ENCODE measurements at regions not wholly inside any gene's neighbourhood (a gene's known extent, or its start where the extent isn't known, plus 50 kb on each side); places are given as distances from the start of the nearest gene placed in this dataset.

- intact Hi-C loops (cut with micrococcal nuclease), result no loop called here
- Mint-ChIP-seq H3K27me3 (ENCODE audit: insufficient read depth, unreplicated experiment) (no peaks in the 10 kb centered on the region), H3K9me3 (ENCODE audit: unreplicated experiment) (no peaks in the 10 kb centered on the region), H3K36me3 (ENCODE audit: insufficient read depth, unreplicated experiment) (no peaks in the 10 kb centered on the region), H3K27ac (ENCODE audit: low read depth, unreplicated experiment) (no peak overlapping the region), H3K4me3 (ENCODE audit: unreplicated experiment) (no peak overlapping the region), H3K4me1 (ENCODE audit: insufficient read depth, unreplicated experiment) (no peaks in the 10 kb centered on the region)
- POLR2A ChIA-PET, result no interaction called here
- TF ChIP-seq CTCF (IDR thresholded peaks at IDR 0.05; ENCODE audit: unreplicated experiment), result no peak
- BruUV-seq (replicated peaks), result no TSS peak
- no peak for DNase-seq (ENCODE audit: unreplicated experiment)
- CTCF ChIA-PET, result no interaction called here
These were observed 83.4 kb upstream of the EPHA6 start for GRCh38 chr3:96731031-96731430.

GRCh38 chr3:96734273-96735009, 80.0 kb upstream of the EPHA6 start:
- BruUV-seq (replicated peaks), result no TSS peak
- no peak overlapping the region for H3K4me3 Mint-ChIP-seq (ENCODE audit: unreplicated experiment)
- no peak for DNase-seq (ENCODE audit: unreplicated experiment)
- no peak overlapping the region for H3K27ac Mint-ChIP-seq (ENCODE audit: low read depth, unreplicated experiment)
- intact Hi-C loops (cut with micrococcal nuclease), result no loop called here
- ChIA-PET CTCF (no interaction called here), POLR2A (no interaction called here)
- no peak for TF ChIP-seq CTCF (IDR thresholded peaks at IDR 0.05; ENCODE audit: unreplicated experiment)
- no peaks in the 10 kb centered on the region for H3K4me1 Mint-ChIP-seq (ENCODE audit: insufficient read depth, unreplicated experiment)
- no peaks in the 10 kb centered on the region for H3K27me3 Mint-ChIP-seq (ENCODE audit: insufficient read depth, unreplicated experiment)
- H3K36me3 Mint-ChIP-seq (ENCODE audit: insufficient read depth, unreplicated experiment), result no peaks in the 10 kb centered on the region
- no peaks in the 10 kb centered on the region for H3K9me3 Mint-ChIP-seq (ENCODE audit: unreplicated experiment)

- H3K27me3 Mint-ChIP-seq (ENCODE audit: insufficient read depth, unreplicated experiment), result no peaks in the 10 kb centered on the region
- no peaks in the 10 kb centered on the region for H3K36me3 Mint-ChIP-seq (ENCODE audit: insufficient read depth, unreplicated experiment)
- POLR2A ChIA-PET, result no interaction called here
- CTCF ChIA-PET, result no interaction called here
- no peak overlapping the region for H3K4me3 Mint-ChIP-seq (ENCODE audit: unreplicated experiment)
- TF ChIP-seq CTCF (IDR thresholded peaks at IDR 0.05; ENCODE audit: unreplicated experiment), result no peak
- H3K9me3 Mint-ChIP-seq (ENCODE audit: unreplicated experiment), result no peaks in the 10 kb centered on the region
- H3K27ac Mint-ChIP-seq (ENCODE audit: low read depth, unreplicated experiment), result no peak overlapping the region
- intact Hi-C loops (cut with micrococcal nuclease), result no loop called here
- no peak for DNase-seq (ENCODE audit: unreplicated experiment)
- no TSS peak for BruUV-seq (replicated peaks)
- H3K4me1 Mint-ChIP-seq (ENCODE audit: insufficient read depth, unreplicated experiment), result no peaks in the 10 kb centered on the region
These were observed 66.3 kb upstream of the EPHA6 start for GRCh38 chr3:96748139-96748538.

- Mint-ChIP-seq H3K9me3 (ENCODE audit: unreplicated experiment) (no peaks in the 10 kb centered on the region), H3K4me1 (ENCODE audit: insufficient read depth, unreplicated experiment) (peaks cover 2% of the 10 kb centered on the region), H3K27me3 (ENCODE audit: insufficient read depth, unreplicated experiment) (no peaks in the 10 kb centered on the region), H3K36me3 (ENCODE audit: insufficient read depth, unreplicated experiment) (no peaks in the 10 kb centered on the region), H3K27ac (ENCODE audit: low read depth, unreplicated experiment) (no peak overlapping the region), H3K4me3 (ENCODE audit: unreplicated experiment) (no peak overlapping the region)
- intact Hi-C loops (cut with micrococcal nuclease), result no loop called here
- ChIA-PET POLR2A (no interaction called here), CTCF (interaction anchor here (1.7 to 2.0 kb wide), 2 partner anchors 14 to 21 kb away, joined by 5 read pairs; no protein-coding TSS in a partner anchor)
- no peak for TF ChIP-seq CTCF (IDR thresholded peaks at IDR 0.05; ENCODE audit: unreplicated experiment)
- DNase-seq (ENCODE audit: unreplicated experiment), result no peak
- no TSS peak for BruUV-seq (replicated peaks)
These were observed 64.2 kb upstream of the EPHA6 start for GRCh38 chr3:96750094-96750767.
